GM23338 (cell line): ENCODE measurements at regions not wholly inside any gene's neighbourhood (a gene's known extent, or its start where the extent isn't known, plus 50 kb on each side); places are given as distances from the start of the nearest gene placed in this dataset.

Experiments
- ATAC-seq: fragments of 200-7000 bp; cut with Tn5 transposase; 3 replicates; pipeline ENCODE4 v1.9.1; 2020
- DNase-seq: peaks from one replicate; pipeline ENCODE4 v3.0.0-alpha.2; 2015; ENCODE audit warnings: low spot score
- H2AFZ ChIP-seq: fragments of 200-600 bp; sonication (generic); 2 replicates; pipeline ENCODE4 v1.8.0; 2016; ENCODE audit warnings: antibody characterized with exemption, mild to moderate bottlenecking, moderate library complexity
- H3F3A ChIP-seq: fragments of 200-600 bp; sonication (generic); replicated peaks from 2 replicates; pipeline ENCODE4 v1.8.0; 2017; ENCODE audit warnings: antibody characterized with exemption, mixed run types, low read depth
- H3K27ac ChIP-seq: fragments of 200-600 bp; sonication (generic); 2 replicates; pipeline ENCODE4 v1.6.1; 2016; ENCODE audit warnings: low read depth
- H3K27me3 ChIP-seq: fragments of 200-600 bp; sonication (generic); 2 replicates; pipeline ENCODE4 v1.8.0; 2016; ENCODE audit warnings: mild to moderate bottlenecking, mixed run types, moderate library complexity; ENCODE audit not compliant: insufficient read depth
- H3K36me3 ChIP-seq: fragments of 200-600 bp; sonication (generic); 2 replicates; pipeline ENCODE4 v1.8.0; 2016; ENCODE audit warnings: mild to moderate bottlenecking; ENCODE audit not compliant: insufficient read depth
- H3K4me1 ChIP-seq: fragments of 200-600 bp; sonication (generic); 2 replicates; pipeline ENCODE4 v1.8.0; 2016; ENCODE audit warnings: mild to moderate bottlenecking, moderate library complexity; ENCODE audit not compliant: insufficient read depth
- H3K4me2 ChIP-seq: fragments of 200-600 bp; sonication (generic); 2 replicates; pipeline ENCODE4 v1.7.1; 2017; ENCODE audit warnings: mixed run types
- H3K4me3 ChIP-seq: fragments of 200-600 bp; sonication (generic); 2 replicates; pipeline ENCODE4 v1.6.1; 2016; ENCODE audit warnings: mixed run types
- H3K79me2 ChIP-seq: fragments of 200-600 bp; sonication (generic); replicated peaks from 2 replicates; pipeline ENCODE4 v1.8.0; 2017; ENCODE audit warnings: mild to moderate bottlenecking; ENCODE audit not compliant: insufficient read depth
- H3K9me2 ChIP-seq: fragments of 200-600 bp; sonication (generic); 2 replicates; pipeline ENCODE4 v1.8.0; 2017; ENCODE audit not compliant: insufficient read depth
- H4K20me1 ChIP-seq: fragments of 200-600 bp; sonication (generic); replicated peaks from 2 replicates; pipeline ENCODE4 v1.8.0; 2017; ENCODE audit warnings: mild to moderate bottlenecking; ENCODE audit not compliant: insufficient read depth
- H3K27ac Mint-ChIP-seq: 2 replicates; pipeline ENCODE4 v1.8.0; 2020; ENCODE audit warnings: inconsistent platforms, mild to moderate bottlenecking, moderate library complexity, mixed read lengths
- H3K27me3 Mint-ChIP-seq: 3 replicates; pipeline ENCODE4 v1.8.0; 2022; ENCODE audit warnings: low read depth, mild to moderate bottlenecking, moderate library complexity, mixed read lengths, inconsistent platforms; ENCODE audit not compliant: insufficient read depth, poor library complexity
- H3K36me3 Mint-ChIP-seq: 3 replicates; pipeline ENCODE4 v1.8.0; 2021; ENCODE audit warnings: low read depth, mild to moderate bottlenecking, inconsistent platforms, moderate library complexity, mixed read lengths
- H3K4me1 Mint-ChIP-seq: 3 replicates; pipeline ENCODE4 v1.8.0; 2020; ENCODE audit warnings: mild to moderate bottlenecking, inconsistent platforms, mixed read lengths
- H3K4me3 Mint-ChIP-seq: 3 replicates; pipeline ENCODE4 v1.8.0; 2021; ENCODE audit warnings: moderate library complexity, mild to moderate bottlenecking, inconsistent platforms, mixed read lengths
- H3K9me3 Mint-ChIP-seq: 3 replicates; pipeline ENCODE4 v1.8.0; 2020; ENCODE audit warnings: moderate library complexity, mild to moderate bottlenecking, inconsistent platforms, mixed read lengths
- CREB1 ChIP-seq: fragments of 250-450 bp; sonication (Bioruptor Pico); IDR thresholded peaks from 2 replicates; pipeline ENCODE4 v1.5.0; 2020; ENCODE audit warnings: low read depth, mild to moderate bottlenecking, moderate library complexity
- CTCF ChIP-seq, 2 experiments: fragments of 200-600 bp in 1 of 2; sonication (generic) in 1 of 2; conservative IDR thresholded peaks; 2 replicates each; pipeline versions ENCODE4 v1.5.1 to v1.6.1; 2016 to 2017; ENCODE audit warnings: antibody characterized with exemption in 2 of 2, low read depth in 2 of 2, mild to moderate bottlenecking in 2 of 2, moderate library complexity in 1 of 2
- ETS1 ChIP-seq: IDR thresholded peaks from 2 replicates; pipeline ENCODE4 v1.6.1; 2016; ENCODE audit warnings: antibody characterized with exemption
- EZH2 ChIP-seq: fragments of 200-600 bp; sonication (generic); IDR thresholded peaks from one replicate; pipeline ENCODE4 v1.8.0; 2017; ENCODE audit warnings: antibody characterized with exemption, mild to moderate bottlenecking, low read depth; ENCODE audit not compliant: unreplicated experiment
- EZH2phosphoT487 ChIP-seq: fragments of 200-600 bp; sonication (generic); IDR thresholded peaks from one replicate; pipeline ENCODE4 v1.8.1; 2018; ENCODE audit warnings: antibody characterized with exemption; ENCODE audit not compliant: unreplicated experiment
- JUNB ChIP-seq: IDR thresholded peaks from one replicate; pipeline ENCODE4 v1.6.1; 2016; ENCODE audit warnings: antibody characterized with exemption; ENCODE audit not compliant: unreplicated experiment
- NANOG ChIP-seq: IDR thresholded peaks from 2 replicates; pipeline ENCODE4 v1.6.1; 2016; ENCODE audit warnings: antibody characterized with exemption, borderline replicate concordance
- POLR2AphosphoS5 ChIP-seq: IDR thresholded peaks from 2 replicates; pipeline ENCODE4 v1.6.1; 2016; ENCODE audit warnings: antibody characterized with exemption, low read depth
- REST ChIP-seq: IDR thresholded peaks from one replicate; pipeline ENCODE4 v1.6.1; 2018; ENCODE audit warnings: antibody characterized with exemption; ENCODE audit not compliant: unreplicated experiment
- STAT1 ChIP-seq: IDR thresholded peaks from one replicate; pipeline ENCODE4 v1.6.1; 2016; ENCODE audit warnings: antibody characterized with exemption; ENCODE audit not compliant: unreplicated experiment
- ZNF114 ChIP-seq: fragments of 250-450 bp; sonication (Bioruptor Pico); IDR thresholded peaks from 2 replicates; pipeline ENCODE4 v1.5.0; 2020; ENCODE audit warnings: mild to moderate bottlenecking, moderate library complexity
- ZNF331 ChIP-seq: fragments of 250-450 bp; sonication (Bioruptor Pico); IDR thresholded peaks from 2 replicates; pipeline ENCODE4 v1.5.0; 2020; ENCODE audit warnings: low read depth, mild to moderate bottlenecking, moderate library complexity
- ZNF462 ChIP-seq: fragments of 250-450 bp; sonication (Bioruptor Pico); IDR thresholded peaks from 2 replicates; pipeline ENCODE4 v1.5.0; 2020; ENCODE audit warnings: mild to moderate bottlenecking, moderate library complexity

GRCh38 chr4:143016171-143016570, 168.5 kb upstream of the USP38 start:
- H4K20me1 ChIP-seq, result no peaks in the 10 kb centered on the region
- H3F3A ChIP-seq, result no peaks in the 10 kb centered on the region
- Mint-ChIP-seq H3K4me3 (no peak overlapping the region), H3K27me3 (no peaks in the 10 kb centered on the region), H3K9me3 (peaks cover 13% of the 10 kb centered on the region), H3K4me1 (no peaks in the 10 kb centered on the region), H3K27ac (no peak overlapping the region), H3K36me3 (peaks cover 3% of the 10 kb centered on the region; the same call in 1 of the 3 replicates)
- no peaks in the 10 kb centered on the region for H3K27me3 ChIP-seq
- H3K4me3 ChIP-seq, result no peak overlapping the region
- no peak overlapping the region for H2AFZ ChIP-seq
- TF ChIP-seq EZH2 (no peak), EZH2phosphoT487 (no peak), NANOG (no peak), JUNB (no peak), REST (no peak), STAT1 (no peak), POLR2AphosphoS5 (no peak), ZNF331 (CRISPR knock-in tag) (no peak), ZNF114 (CRISPR knock-in tag) (no peak), ETS1 (no peak), ZNF462 (CRISPR knock-in tag) (no peak), CREB1 (CRISPR knock-in tag) (no peak), CTCF (conservative IDR thresholded peaks at IDR 0.05; ENCODE audit: low read depth in 2 of 2) (no peak)
- no peak overlapping the region for H3K4me2 ChIP-seq
- H3K27ac ChIP-seq, result no peak overlapping the region
- no peaks in the 10 kb centered on the region for H3K9me2 ChIP-seq
- DNase-seq, result no peak
- H3K79me2 ChIP-seq, result no peaks in the 10 kb centered on the region
- H3K4me1 ChIP-seq, result no peaks in the 10 kb centered on the region
- no peak for ATAC-seq
- no peaks in the 10 kb centered on the region; the same call in 1 of the 2 replicates for H3K36me3 ChIP-seq
